ENCODE measurements at regions not wholly inside any gene's neighbourhood (a gene's known extent, or its start where the extent isn't known, plus 50 kb on each side); places are given as distances from the start of the nearest gene placed in this dataset.
"Not testable (repeated sequence)": the region's sequence is repeated elsewhere in the genome, so short reads cannot be mapped to it uniquely, and the experiment has no call there.

GRCh38 chr5:122669709-122670108 lies 105.2 kb upstream of the SNX2 start:
- H2AFZ ChIP-seq (replicated peaks; ENCODE audit: low read length, poor library complexity); H3K14ac ChIP-seq (replicated peaks; ENCODE audit: low read depth, low read length); DNase-seq; H4K5ac ChIP-seq (ENCODE audit: low read depth, low read length); H2BK120ac ChIP-seq (ENCODE audit: low read depth, low read length); H3K4me3 ChIP-seq (ENCODE audit: insufficient read depth, low read depth, low read length); H3K27ac ChIP-seq (ENCODE audit: insufficient read depth, low read length); BruUV-seq (replicated peaks); H3K4me1 ChIP-seq (ENCODE audit: control insufficient read depth, insufficient read depth, low read length); ATAC-seq (ENCODE audit: low read depth); H4K91ac ChIP-seq (ENCODE audit: insufficient read depth, low read depth, low read length); H3K18ac ChIP-seq (ENCODE audit: low read depth, low read length); dilution Hi-C loops (cut with HindIII; ENCODE audit: low sequenced_read_pairs, unreplicated experiment); H3K27me3 ChIP-seq (ENCODE audit: control insufficient read depth, insufficient read depth, low read length); H3K23ac ChIP-seq (ENCODE audit: low read depth, low read length); H3K9me3 ChIP-seq (ENCODE audit: control insufficient read depth, insufficient read depth, low read length); H4K20me1 ChIP-seq (ENCODE audit: insufficient read depth, low read length); H2BK20ac ChIP-seq (ENCODE audit: low read depth, low read length); H3K4ac ChIP-seq (ENCODE audit: low read depth, low read length); H3K4me2 ChIP-seq (ENCODE audit: low read depth, low read length); H3K9ac ChIP-seq (ENCODE audit: low read depth, low read length); H3K9me1 ChIP-seq (ENCODE audit: insufficient read depth, low read length); H2AK5ac ChIP-seq (ENCODE audit: low read depth, low read length); H3K36me3 ChIP-seq (ENCODE audit: control insufficient read depth, insufficient read depth, low read length); H3K56ac ChIP-seq (ENCODE audit: extremely low read depth, insufficient read depth, low read length); in situ Hi-C loops (cut with MboI; ENCODE audit: low sequenced_read_pairs); H4K8ac ChIP-seq (ENCODE audit: low read depth in 2 of 2, low read length in 2 of 2); H2AK9ac ChIP-seq (replicated peaks; ENCODE audit: low read depth, low read length, poor library complexity); H3K79me1 ChIP-seq (ENCODE audit: low read depth in 1 of 2, low read length in 2 of 2); POLR2A ChIA-PET (ENCODE audit: unreplicated experiment); H2BK15ac ChIP-seq (ENCODE audit: low read depth, low read length); H2BK5ac ChIP-seq (ENCODE audit: low read depth, low read length, poor library complexity, severe bottlenecking); intact Hi-C loops (cut with micrococcal nuclease); CTCF ChIA-PET: not testable (repeated sequence)
- no CpG with 5 or more reads among the region's 1 CpG for WGBS, 2 experiments (ENCODE audit: extremely low coverage in 2 of 2, insufficient read length in 1 of 2)

All from IMR-90 (cell line).